ENCODE measurements at regions not wholly inside any gene's neighbourhood (a gene's known extent, or its start where the extent isn't known, plus 50 kb on each side); places are given as distances from the start of the nearest gene placed in this dataset.

- no peak for DNase-seq (ENCODE audit: extremely low read depth, low read depth)
- TF ChIP-seq CTCF (IDR thresholded peaks at IDR 0.05; ENCODE audit: low read depth, low read length, missing control alignments), result no peak
- H3K4me3 ChIP-seq (replicated peaks; ENCODE audit: low read depth, low read length), result no peak overlapping the region
Measured at GRCh38 chr1:60571811-60572210, 498.2 kb upstream of the C1orf87 start.

DNA sequence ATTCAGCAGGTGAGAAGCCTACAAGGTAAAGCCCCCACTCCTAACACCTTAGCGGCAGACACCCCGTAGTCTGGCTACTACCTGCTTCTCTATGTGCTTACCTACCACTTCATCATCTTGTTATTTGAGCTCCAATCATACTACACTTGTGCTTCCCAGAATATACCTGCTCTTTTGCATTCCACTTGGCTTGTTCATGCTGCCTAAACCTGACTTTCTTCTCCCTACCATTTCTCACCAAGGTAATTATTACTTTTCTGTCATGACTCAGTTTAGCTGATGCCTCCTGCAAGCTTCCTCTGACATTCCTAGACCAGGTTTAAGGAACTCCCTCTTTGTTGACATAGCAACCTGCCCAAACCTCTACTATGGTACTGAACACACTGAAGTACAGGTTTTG is 495.6 kb upstream of the C1orf87 start:
- no peak overlapping the region for H3K4me3 ChIP-seq (replicated peaks; ENCODE audit: low read depth, low read length)
- no peak for TF ChIP-seq CTCF (IDR thresholded peaks at IDR 0.05; ENCODE audit: low read depth, low read length, missing control alignments)
- no peak for DNase-seq (ENCODE audit: extremely low read depth, low read depth)

- no peak for DNase-seq (ENCODE audit: extremely low read depth, low read depth)
- no peak for TF ChIP-seq CTCF (IDR thresholded peaks at IDR 0.05; ENCODE audit: low read depth, low read length, missing control alignments)
- no peak overlapping the region for H3K4me3 ChIP-seq (replicated peaks; ENCODE audit: low read depth, low read length)
Measured at GRCh38 chr1:60567256-60567655, 493.7 kb upstream of the C1orf87 start.

DNA sequence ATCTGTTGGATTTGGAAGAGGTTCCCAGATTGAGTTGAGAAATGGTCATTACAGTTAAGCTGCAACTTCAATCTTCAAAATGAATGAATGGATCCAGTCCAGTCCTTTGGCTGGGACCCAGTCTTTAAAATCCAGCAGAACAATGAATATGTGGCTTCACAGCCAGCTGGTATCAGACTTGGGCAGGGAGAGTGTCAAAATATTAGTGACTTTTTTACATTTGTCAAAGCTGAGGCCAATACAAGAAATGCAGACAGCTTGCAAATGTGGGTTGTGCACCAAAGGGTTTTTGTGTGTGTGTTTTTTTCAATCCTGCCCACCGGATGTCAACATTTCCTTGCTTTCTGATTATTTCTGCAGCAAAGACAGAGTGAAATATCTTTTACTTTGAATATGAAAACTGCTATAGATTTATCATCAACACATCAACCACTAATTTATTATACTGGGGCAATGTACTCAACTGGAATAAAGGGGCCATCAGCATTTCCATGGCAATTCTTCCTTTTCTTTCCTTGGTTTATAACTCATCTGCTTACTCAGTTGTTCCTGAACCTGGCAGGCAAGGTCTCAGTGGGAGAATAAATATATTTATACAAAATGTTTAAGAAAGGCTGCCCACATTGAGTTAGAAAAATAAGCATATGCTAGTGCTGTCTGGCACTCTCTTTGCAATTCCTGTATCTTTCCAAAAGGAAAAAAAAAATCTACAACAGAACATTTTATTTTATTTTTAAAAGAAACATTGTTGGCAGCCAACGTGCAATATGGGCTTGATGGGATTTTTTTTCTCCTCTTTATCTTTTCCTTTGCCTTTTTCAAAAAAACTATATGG is 491.6 kb upstream of the C1orf87 start:
- no peak for TF ChIP-seq CTCF (IDR thresholded peaks at IDR 0.05; ENCODE audit: low read depth, low read length, missing control alignments)
- DNase-seq (ENCODE audit: extremely low read depth, low read depth), result no peak

GRCh38 chr1:60563777-60564535 is 490.4 kb upstream of the C1orf87 start:
- TF ChIP-seq CTCF (IDR thresholded peaks at IDR 0.05; ENCODE audit: low read depth, low read length, missing control alignments), result no peak
- no peak overlapping the region for H3K4me3 ChIP-seq (replicated peaks; ENCODE audit: low read depth, low read length)
- DNase-seq (ENCODE audit: extremely low read depth, low read depth), result no peak

More for the DNA sequence above, 491.6 kb upstream of the C1orf87 start:
- H3K4me3 ChIP-seq (replicated peaks; ENCODE audit: low read depth, low read length), result no peak overlapping the region

DNA sequence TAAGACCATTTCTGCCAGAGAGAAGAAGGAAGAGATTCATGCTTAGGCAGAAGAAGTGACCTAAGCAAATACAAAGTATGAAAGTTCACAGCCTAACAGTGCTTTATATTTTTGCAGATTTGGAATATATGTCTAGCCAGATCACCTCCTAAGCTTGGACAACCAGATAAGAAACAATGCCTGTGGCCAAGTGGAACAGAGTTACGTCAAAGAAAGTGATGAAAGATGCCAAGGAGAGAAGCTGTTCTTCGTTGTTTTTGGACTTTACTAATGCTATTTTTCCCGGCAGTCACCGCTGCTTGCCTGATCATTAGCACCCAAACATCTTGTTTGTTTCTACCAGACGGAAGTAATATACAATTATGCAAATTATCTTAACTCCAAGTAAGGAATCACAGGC is 489.2 kb upstream of the C1orf87 start:
- no peak overlapping the region for H3K4me3 ChIP-seq (replicated peaks; ENCODE audit: low read depth, low read length)
- no peak for TF ChIP-seq CTCF (IDR thresholded peaks at IDR 0.05; ENCODE audit: low read depth, low read length, missing control alignments)
- DNase-seq (ENCODE audit: extremely low read depth, low read depth), result no peak

Data from HFF-Myc (cell line).